Colon (tissue), 2 donors: ENCODE measurements at regions not wholly inside any gene's neighbourhood (a gene's known extent, or its start where the extent isn't known, plus 50 kb on each side); places are given as distances from the start of the nearest gene placed in this dataset.

ENCODE experiments used
- FAIRE-seq: peaks from 2 replicates; lab custom pipeline; 2012; peaks lifted over from hg19 to GRCh38; lab: Jason Lieb, UNC
- donor health status: control.
- donor health status: control.

GRCh38 chr1:56417646-56418045 is 161.7 kb downstream of the PLPP3 start:
- FAIRE-seq = no peak

GRCh38 chr1:56416495-56416894 is 162.9 kb downstream of the PLPP3 start:
- FAIRE-seq = no peak

- FAIRE-seq = no peak
Observed at GRCh38 chr1:56415720-56416119, 163.6 kb downstream of the PLPP3 start.

- no peak for FAIRE-seq
Observed at GRCh38 chr1:56415258-56415657, 164.1 kb downstream of the PLPP3 start.

- no peak for FAIRE-seq
Observed at GRCh38 chr1:56414728-56415224, 164.6 kb downstream of the PLPP3 start.

GRCh38 chr1:56413671-56414199 is 165.6 kb downstream of the PLPP3 start:
- no peak for FAIRE-seq

GRCh38 chr1:56411484-56412180 is 167.7 kb downstream of the PLPP3 start:
- FAIRE-seq = no peak

- FAIRE-seq = no peak
Observed at GRCh38 chr1:56411021-56411420, 168.3 kb downstream of the PLPP3 start.

GRCh38 chr1:56410405-56410804 is 169.0 kb downstream of the PLPP3 start:
- no peak for FAIRE-seq

GRCh38 chr1:56409112-56409691 is 170.2 kb downstream of the PLPP3 start:
- FAIRE-seq = no peak

GRCh38 chr1:56406821-56407220 is 172.5 kb downstream of the PLPP3 start:
- FAIRE-seq = no peak

GRCh38 chr1:56404561-56405030 is 174.8 kb downstream of the PLPP3 start:
- no peak for FAIRE-seq

- no peak for FAIRE-seq
Observed at GRCh38 chr1:56404066-56404465, 175.3 kb downstream of the PLPP3 start.

GRCh38 chr1:56403321-56403720 is 176.0 kb downstream of the PLPP3 start:
- FAIRE-seq = no peak

- no peak for FAIRE-seq
Observed at GRCh38 chr1:56401191-56401590, 178.2 kb downstream of the PLPP3 start.

GRCh38 chr1:56400526-56400925 is 178.8 kb downstream of the PLPP3 start:
- no peak for FAIRE-seq

GRCh38 chr1:56399795-56400194 is 179.6 kb downstream of the PLPP3 start:
- FAIRE-seq = no peak

- no peak for FAIRE-seq
Observed at GRCh38 chr1:56399326-56399725, 180.0 kb downstream of the PLPP3 start.

- no peak for FAIRE-seq
Observed at GRCh38 chr1:56397811-56398231, 181.5 kb downstream of the PLPP3 start.

- FAIRE-seq = no peak
Observed at GRCh38 chr1:56397409-56397808, 182.0 kb downstream of the PLPP3 start.

GRCh38 chr1:56396581-56396980 is 182.8 kb downstream of the PLPP3 start:
- FAIRE-seq = no peak

GRCh38 chr1:56395776-56396175 is 183.6 kb downstream of the PLPP3 start:
- FAIRE-seq = no peak

GRCh38 chr1:56394298-56394697 is 185.1 kb downstream of the PLPP3 start:
- no peak for FAIRE-seq
